ENCODE measurements at regions not wholly inside any gene's neighbourhood (a gene's known extent, or its start where the extent isn't known, plus 50 kb on each side); places are given as distances from the start of the nearest gene placed in this dataset.

- TF ChIP-seq CTCF (IDR thresholded peaks at IDR 0.05) (no peak), POLR2A (IDR thresholded peaks at IDR 0.05) (no peak)
These were observed 105.1 kb downstream of the RDH14 start for GRCh38 chr2:18455236-18455862.

All from esophagus squamous epithelium (tissue), 4 donors.